Sigmoid colon (tissue), 6 donors: ENCODE measurements at regions not wholly inside any gene's neighbourhood (a gene's known extent, or its start where the extent isn't known, plus 50 kb on each side); places are given as distances from the start of the nearest gene placed in this dataset.
"Not testable (repeated sequence)": the region's sequence is repeated elsewhere in the genome, so short reads cannot be mapped to it uniquely, and the experiment has no call there.

Experiments used
- DNase-seq: peaks from one replicate; pipeline ENCODE4 v3.0.0-alpha.2; 2019
- H3K27ac ChIP-seq, 4 donors: fragments of 200-600 bp; sonication (generic); one replicate each; pipeline ENCODE4 v1.5.1; 2016 to 2019; ENCODE audit warnings: mild to moderate bottlenecking in 1 of 4
- H3K27me3 ChIP-seq, 3 donors: fragments of 200-600 bp; sonication (generic); one replicate each; pipeline ENCODE4 v1.5.1; 2019; ENCODE audit warnings: mild to moderate bottlenecking in 1 of 3
- H3K36me3 ChIP-seq, 4 donors: fragments of 200-600 bp; sonication (generic); one replicate each; pipeline ENCODE4 v1.5.1; 2016 to 2019
- H3K4me1 ChIP-seq, 4 donors: fragments of 200-600 bp; sonication (generic); one replicate each; pipeline ENCODE4 v1.5.1; 2017 to 2019
- H3K4me3 ChIP-seq, 4 donors: fragments of 200-600 bp; sonication (generic); one replicate each; pipeline ENCODE4 v1.5.1; 2017 to 2019; ENCODE audit warnings: mild to moderate bottlenecking in 2 of 4, moderate library complexity in 1 of 4
- H3K9me3 ChIP-seq, 4 donors: fragments of 200-600 bp in 3 of 4; sonication (generic) in 3 of 4; one replicate each; pipeline versions ENCODE4 v1.5.1 to v1.6.1; 2013 to 2019
- EP300 ChIP-seq, 4 donors: sonication (generic); formaldehyde crosslinking; IDR thresholded peaks; one replicate each; pipeline ENCODE4 v1.6.1; 2017; ENCODE audit warnings: antibody characterized with exemption in 4 of 4
- POLR2A ChIP-seq, 2 donors: fragments of 450-650 bp; IDR thresholded peaks; one replicate each; pipeline ENCODE4 v1.6.1; 2016; ENCODE audit warnings: antibody characterized with exemption in 2 of 2, mild to moderate bottlenecking in 2 of 2, moderate library complexity in 2 of 2
- POLR2AphosphoS5 ChIP-seq, 4 donors: sonication (generic); formaldehyde crosslinking; IDR thresholded peaks; one replicate each; pipeline ENCODE4 v1.6.1; 2017; ENCODE audit warnings: antibody characterized with exemption in 4 of 4
- WGBS, 2 donors: extraction: QIAGEN DNeasy Blood & Tissue Kit; methylation state at CpG; one replicate each; pipeline ENCODE4 v1.1.7; 2013; 5-methylcytosine and 5-hydroxymethylcytosine counted together
- intact Hi-C: fragments of 100-400 bp; cut with DNase I; formaldehyde crosslinking; loops from one replicate; pipeline ENCODE4 v1.15.1; 2023
- TF ChIP-seq, protein P1 (sequence below), 4 experiments: fragments of 450-650 bp in 3 of 4; fragments of 200-600 bp in 1 of 4; IDR thresholded peaks; one replicate each; pipeline ENCODE4 v1.5.1; 2016 to 2019; ENCODE audit warnings: antibody characterized with exemption in 4 of 4, mild to moderate bottlenecking in 3 of 4, moderate library complexity in 2 of 4
- donor health status: healthy with polysubstance abuse.
- donor health status: healthy.

DNA sequence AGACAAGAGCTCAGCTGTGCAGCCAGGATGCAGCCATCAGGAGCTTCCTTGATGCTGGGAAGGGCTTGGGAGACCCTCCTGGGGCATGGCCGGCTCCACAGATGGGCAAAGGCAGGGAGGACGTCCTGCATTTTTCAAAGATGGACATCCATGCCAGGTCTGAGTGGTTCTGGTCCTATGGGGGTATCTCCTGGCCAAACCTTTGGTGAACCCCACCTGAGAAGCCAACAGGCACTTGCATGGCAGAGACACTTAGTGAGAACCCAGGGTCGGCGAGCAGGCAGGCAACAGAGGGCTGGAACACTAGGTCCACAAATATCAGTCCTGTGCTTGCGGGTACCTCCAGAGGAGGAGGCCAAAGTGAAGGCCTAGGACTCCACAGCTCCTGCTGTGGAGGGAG lies 70.0 kb downstream of the KCTD15 start:
- no peaks in the 10 kb centered on the region for H3K9me3 ChIP-seq
- no peaks in the 10 kb centered on the region for H3K27me3 ChIP-seq
- peaks cover 0 to 21% (median 21%) of the 10 kb centered on the region in 4 donors for H3K4me1 ChIP-seq
- intact Hi-C loops = no loop called here
- H3K36me3 ChIP-seq = no peaks in the 10 kb centered on the region
- H3K4me3 ChIP-seq = no peak overlapping the region
- TF ChIP-seq, protein P1, sequence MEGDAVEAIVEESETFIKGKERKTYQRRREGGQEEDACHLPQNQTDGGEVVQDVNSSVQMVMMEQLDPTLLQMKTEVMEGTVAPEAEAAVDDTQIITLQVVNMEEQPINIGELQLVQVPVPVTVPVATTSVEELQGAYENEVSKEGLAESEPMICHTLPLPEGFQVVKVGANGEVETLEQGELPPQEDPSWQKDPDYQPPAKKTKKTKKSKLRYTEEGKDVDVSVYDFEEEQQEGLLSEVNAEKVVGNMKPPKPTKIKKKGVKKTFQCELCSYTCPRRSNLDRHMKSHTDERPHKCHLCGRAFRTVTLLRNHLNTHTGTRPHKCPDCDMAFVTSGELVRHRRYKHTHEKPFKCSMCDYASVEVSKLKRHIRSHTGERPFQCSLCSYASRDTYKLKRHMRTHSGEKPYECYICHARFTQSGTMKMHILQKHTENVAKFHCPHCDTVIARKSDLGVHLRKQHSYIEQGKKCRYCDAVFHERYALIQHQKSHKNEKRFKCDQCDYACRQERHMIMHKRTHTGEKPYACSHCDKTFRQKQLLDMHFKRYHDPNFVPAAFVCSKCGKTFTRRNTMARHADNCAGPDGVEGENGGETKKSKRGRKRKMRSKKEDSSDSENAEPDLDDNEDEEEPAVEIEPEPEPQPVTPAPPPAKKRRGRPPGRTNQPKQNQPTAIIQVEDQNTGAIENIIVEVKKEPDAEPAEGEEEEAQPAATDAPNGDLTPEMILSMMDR (IDR thresholded peaks at IDR 0.05) = no peak
- TF ChIP-seq POLR2A (IDR thresholded peaks at IDR 0.05) = no peak
- TF ChIP-seq EP300 (IDR thresholded peaks at IDR 0.05) = no peak
- no peak for TF ChIP-seq POLR2AphosphoS5 (IDR thresholded peaks at IDR 0.05)
- 86 to 90% methylated on average over 5 of the region's 5 CpGs for WGBS, 2 donors
- no peak for DNase-seq
- H3K27ac ChIP-seq = no peak overlapping the region

DNA sequence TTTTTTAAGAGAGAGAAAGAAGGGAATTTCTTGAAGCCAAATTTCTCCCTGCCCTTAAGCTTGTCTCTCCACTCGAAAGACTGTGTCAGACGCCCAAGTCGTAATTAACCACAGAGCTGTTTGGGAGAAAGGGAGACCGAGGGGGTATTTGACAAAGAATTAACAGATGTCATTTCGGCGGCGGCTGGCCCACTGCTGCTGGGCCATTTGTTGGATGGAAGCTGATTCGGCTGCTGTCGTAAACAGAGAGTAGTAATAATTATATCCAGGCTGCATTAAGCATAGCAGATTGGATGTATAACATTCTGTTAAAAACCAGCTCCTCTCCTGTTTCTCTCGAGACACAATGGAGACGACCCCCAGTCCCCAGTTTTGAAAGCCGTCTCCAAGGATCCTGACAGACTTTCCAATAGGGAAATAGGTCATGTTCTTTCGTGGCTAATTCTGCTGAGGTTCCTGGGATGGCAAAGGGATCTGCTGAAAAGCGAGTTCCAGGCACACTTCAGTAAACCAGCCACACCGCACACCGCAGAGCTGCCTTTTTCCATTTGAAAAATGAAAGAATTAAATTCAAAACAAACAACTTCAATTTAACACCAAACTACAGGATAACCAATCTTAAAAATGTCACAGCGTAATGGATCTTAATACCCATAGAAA lies 71.5 kb downstream of the KCTD15 start:
- TF ChIP-seq EP300 (IDR thresholded peaks at IDR 0.05) (no peak), POLR2AphosphoS5 (IDR thresholded peaks at IDR 0.05) (no peak), POLR2A (IDR thresholded peaks at IDR 0.05) (no peak)
- TF ChIP-seq, protein P1 (IDR thresholded peaks at IDR 0.05) = no peak
- Histone ChIP-seq H3K9me3 (no peaks in the 10 kb centered on the region), H3K4me1 (peaks cover 0 to 21% (median 21%) of the 10 kb centered on the region in 4 donors), H3K36me3 (no peaks in the 10 kb centered on the region), H3K27ac (peak overlapping the region in 3 of 4 donors; percentile 13 to 73 (median 69)), H3K27me3 (no peaks in the 10 kb centered on the region), H3K4me3 (peak overlapping the region in 3 of 4 donors; percentile 28 to 43 (median 28))
- intact Hi-C loops = loop anchor here (1.0 to 2.0 kb wide), 2 partner anchors 73 to 90 kb away; no protein-coding TSS in a partner anchor
- no peak for DNase-seq
- WGBS, 2 donors = 54 to 66% methylated on average over 17 of the region's 17 CpGs

DNA sequence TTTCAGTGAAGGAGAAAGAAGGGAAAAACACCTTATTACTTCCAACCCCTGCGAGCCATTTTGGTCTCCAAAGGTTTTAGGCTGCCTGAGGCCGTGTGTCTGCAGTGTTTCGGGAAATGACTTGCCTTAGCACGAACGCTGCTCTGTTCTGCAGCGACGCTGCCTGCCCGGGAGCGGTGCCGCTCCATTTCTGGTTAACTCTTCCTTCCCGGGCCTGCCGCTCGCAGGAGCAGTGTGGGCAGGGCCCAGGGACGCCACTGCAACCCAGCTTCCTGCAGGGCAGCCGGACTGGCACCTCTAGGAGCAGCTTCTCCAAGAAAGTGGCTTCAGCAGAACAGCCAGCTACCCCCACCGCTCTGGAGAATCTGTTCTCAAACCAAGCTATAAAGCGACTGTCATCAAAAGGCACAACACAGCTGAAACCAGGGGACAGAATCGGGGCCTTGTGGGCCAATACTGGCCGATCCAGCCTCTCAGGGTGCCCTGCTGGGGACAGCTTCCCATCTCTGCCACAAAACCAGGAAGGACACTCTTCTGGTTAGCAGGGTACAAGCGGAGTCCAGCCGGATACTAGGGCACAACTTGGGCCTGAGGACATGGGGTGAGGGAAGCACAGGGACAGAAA lies 72.2 kb downstream of the KCTD15 start:
- H3K27ac ChIP-seq = peak overlapping the region in 3 of 4 donors; percentile 13 to 73 (median 69)
- intact Hi-C loops = loop anchor here (1.0 to 2.0 kb wide), 2 partner anchors 74 to 91 kb away; no protein-coding TSS in a partner anchor

DNA sequence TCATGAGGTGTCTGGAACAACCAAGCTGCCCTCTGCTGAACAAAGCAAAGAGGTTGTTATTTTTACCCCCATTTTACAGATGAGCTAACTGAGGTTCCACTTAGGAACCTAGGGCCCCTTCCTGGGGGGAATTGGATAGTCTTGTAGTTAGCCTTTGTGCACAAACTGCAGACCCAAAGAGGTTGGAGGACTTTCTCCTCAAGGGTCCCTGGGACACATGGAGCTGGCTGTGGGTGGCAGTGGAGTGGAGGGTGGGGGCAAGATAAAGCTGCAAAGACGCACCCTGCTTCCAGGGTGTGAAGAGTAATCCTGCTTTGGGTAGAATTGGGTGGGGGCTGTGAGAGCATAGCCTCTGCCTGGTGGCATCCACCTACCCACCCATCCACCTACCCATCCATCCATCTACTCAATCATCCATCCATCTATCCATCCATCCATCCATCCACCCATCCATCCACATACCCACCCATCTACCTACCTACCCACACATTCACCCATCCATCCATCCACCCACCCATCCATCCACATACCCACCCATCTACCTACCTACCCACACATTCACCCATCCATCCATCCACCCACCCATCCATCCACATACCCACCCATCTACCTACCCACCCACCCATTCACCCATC lies 73.7 kb downstream of the KCTD15 start:
- 75 to 96% methylated on average over 1 of the region's 1 CpG for WGBS, 2 donors
- H3K36me3 ChIP-seq, H3K4me3 ChIP-seq, H3K27me3 ChIP-seq, intact Hi-C loops, H3K27ac ChIP-seq, DNase-seq, H3K9me3 ChIP-seq: not testable (repeated sequence)
- peaks cover 0 to 21% (median 21%) of the 10 kb centered on the region in 4 donors for H3K4me1 ChIP-seq

More for the DNA sequence above, 72.2 kb downstream of the KCTD15 start:
- H3K4me3 ChIP-seq = peak overlapping the region in 3 of 4 donors; percentile 28 to 43 (median 28)
- 20 to 26% methylated on average over 21 of the region's 21 CpGs for WGBS, 2 donors
- no peak for TF ChIP-seq POLR2A (IDR thresholded peaks at IDR 0.05)
- peak in 2 of 4 donors; percentile 28 to 50 for TF ChIP-seq POLR2AphosphoS5 (IDR thresholded peaks at IDR 0.05)
- no peaks in the 10 kb centered on the region for H3K27me3 ChIP-seq
- DNase-seq = peak; percentile 77
- H3K9me3 ChIP-seq = no peaks in the 10 kb centered on the region
- peaks cover 0 to 21% (median 21%) of the 10 kb centered on the region in 4 donors for H3K4me1 ChIP-seq
- no peaks in the 10 kb centered on the region for H3K36me3 ChIP-seq

DNA sequence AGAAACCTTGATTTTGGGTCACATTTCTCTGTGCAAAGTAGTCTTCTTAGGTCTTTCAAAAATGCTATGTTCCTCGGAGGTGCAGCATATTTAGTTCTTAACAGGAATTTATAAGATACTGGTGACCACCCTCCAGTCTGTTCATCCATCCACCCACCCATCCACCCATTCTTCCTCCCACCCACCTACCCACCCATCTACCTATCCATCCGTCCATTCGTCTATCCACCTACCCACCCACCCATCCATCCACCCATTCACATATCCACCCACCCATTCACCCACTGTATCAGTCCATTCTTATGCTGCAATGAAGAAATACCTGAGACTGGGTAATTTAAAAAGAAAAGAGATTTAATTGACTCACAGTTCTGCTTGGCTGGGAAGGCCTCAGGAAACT lies 74.9 kb downstream of the KCTD15 start:
- H3K36me3 ChIP-seq = no peaks in the 10 kb centered on the region
- no peak overlapping the region for H3K27ac ChIP-seq
- peaks cover 0 to 21% (median 21%) of the 10 kb centered on the region in 4 donors for H3K4me1 ChIP-seq
- DNase-seq = no peak
- TF ChIP-seq POLR2A (IDR thresholded peaks at IDR 0.05) (no peak), POLR2AphosphoS5 (IDR thresholded peaks at IDR 0.05) (no peak), EP300 (IDR thresholded peaks at IDR 0.05) (no peak)
- TF ChIP-seq, protein P1 (IDR thresholded peaks at IDR 0.05) = no peak
- WGBS, 2 donors = 97% methylated on average over 3 of the region's 3 CpGs
- H3K27me3 ChIP-seq = no peaks in the 10 kb centered on the region
- no peaks in the 10 kb centered on the region for H3K9me3 ChIP-seq
- H3K4me3 ChIP-seq = no peak overlapping the region
- intact Hi-C loops = no loop called here
